UCSD-AML1 (cell line): ENCODE measurements at regions not wholly inside any gene's neighbourhood (a gene's known extent, or its start where the extent isn't known, plus 50 kb on each side); places are given as distances from the start of the nearest gene placed in this dataset.
"Not testable (repeated sequence)": the region's sequence is repeated elsewhere in the genome, so short reads cannot be mapped to it uniquely, and the experiment has no call there.

Source experiments
- DNase-seq: peaks from one replicate; lab custom pipeline; 2025; ENCODE audit not compliant: unreplicated experiment; lab: John Stamatoyannopoulos, UW

DNA sequence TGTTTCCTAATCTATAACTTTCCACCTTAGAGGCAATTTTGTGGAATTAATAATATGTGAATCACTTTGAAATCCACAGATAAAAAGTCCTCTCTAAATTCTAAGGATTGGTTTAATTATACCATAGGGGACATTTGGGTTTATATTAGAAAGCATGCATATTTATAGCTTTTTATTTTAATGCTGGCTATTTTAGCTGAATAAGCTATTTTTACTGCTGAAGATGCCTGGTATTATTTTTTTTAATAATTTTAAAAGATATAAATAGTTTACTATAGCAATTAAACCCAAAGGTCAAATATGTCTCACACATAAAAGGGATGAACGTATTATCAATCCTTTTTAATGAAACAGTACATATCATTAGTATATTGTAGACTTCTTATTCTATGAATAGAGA is 415.4 kb downstream of the MAGEB5 start:
- DNase-seq, result no peak

DNA sequence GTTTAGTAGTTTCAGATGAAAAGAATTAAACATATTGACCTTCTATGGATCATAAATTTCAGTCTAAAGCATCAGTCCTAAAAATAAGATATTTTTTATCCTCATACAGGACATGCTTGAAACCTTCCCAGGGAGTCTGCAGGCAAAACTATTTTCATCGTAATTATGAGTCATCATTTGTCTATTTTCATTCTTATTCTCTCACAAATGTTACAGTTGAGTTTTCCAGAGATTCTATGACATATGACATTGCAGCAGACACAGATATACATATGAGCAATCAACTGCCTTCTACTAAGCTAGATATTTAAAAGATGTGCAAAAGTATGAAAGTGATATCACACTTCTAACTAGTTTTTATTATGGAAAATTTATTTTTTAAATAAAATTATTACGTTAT is 398.0 kb downstream of the MAGEB5 start:
- DNase-seq, result no peak

DNA sequence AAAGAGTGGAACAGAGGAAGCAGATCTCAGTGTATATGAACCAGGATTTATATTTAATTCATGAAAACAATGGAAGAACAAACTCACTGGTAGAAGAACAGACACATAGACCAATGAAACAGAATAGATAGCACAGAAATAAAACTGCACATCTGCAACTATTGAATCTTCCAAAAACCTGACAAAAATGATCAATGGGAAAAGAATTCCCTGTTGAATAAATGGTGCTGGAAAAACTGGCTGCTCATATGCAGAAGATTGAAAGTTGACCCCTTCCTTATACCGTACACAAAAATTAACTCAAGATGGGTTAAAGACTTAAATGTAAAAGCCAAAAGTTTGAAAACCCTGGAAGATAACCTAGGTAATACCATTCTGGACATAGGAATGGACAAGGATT is 391.0 kb downstream of the MAGEB5 start:
- DNase-seq, result no peak

DNA sequence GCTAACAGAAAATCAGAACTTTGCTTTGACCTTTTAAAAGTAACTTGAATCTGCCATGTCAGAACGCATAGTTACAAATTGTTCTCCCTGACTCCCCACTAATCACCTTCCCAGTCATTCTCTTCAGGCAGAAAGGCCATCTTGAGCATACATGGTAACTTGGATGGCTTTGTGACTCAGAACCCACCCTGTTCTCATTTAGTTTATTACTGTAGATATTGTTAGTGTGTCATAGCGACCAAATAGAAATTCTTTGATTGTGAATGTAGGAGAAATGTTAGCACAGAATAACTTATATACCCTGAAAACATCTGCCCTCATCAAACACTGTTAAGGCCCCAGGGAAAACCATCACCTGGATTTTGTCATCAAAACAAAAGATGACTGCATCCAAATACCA is 382.0 kb downstream of the MAGEB5 start:
- no peak for DNase-seq

DNA sequence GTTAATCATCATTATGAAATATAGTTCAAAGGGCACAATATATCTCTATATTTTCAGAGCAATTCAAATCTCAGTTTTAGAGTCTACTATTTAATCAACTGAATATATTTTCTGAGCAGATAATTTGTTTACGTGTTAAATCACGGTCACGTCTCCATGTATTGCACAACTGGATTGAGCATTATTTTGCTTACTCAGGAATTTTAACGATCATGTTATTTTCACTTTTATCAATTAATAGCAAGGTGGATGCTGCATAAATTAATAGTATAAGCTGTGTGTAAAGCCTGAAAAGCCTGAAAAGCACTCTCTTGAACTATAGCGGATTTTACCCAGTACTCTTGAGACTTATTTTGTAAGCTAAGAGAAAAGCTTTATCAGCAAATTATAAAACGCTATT is 374.9 kb downstream of the MAGEB5 start:
- DNase-seq, result no peak

DNA sequence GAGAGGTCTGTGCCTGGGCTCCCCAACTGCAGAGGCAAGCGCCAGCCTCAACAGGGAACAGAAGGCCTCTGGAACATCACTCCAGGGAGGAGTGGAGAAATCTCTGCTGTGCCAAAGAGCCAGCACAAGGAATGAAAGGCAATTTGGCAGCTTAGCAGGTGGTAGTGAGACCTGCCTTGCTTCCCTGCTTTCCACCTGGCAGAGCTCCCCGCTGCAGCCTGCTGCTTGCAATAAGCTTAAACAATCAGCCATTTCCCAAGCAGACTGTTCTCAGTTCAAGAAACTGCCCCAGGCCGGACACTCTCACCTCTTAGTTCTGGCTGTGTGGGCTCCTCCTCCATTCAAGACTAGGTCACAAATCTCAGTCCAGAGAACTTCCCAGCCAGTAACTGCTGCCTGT is 370.6 kb downstream of the MAGEB5 start:
- DNase-seq, result no peak

DNA sequence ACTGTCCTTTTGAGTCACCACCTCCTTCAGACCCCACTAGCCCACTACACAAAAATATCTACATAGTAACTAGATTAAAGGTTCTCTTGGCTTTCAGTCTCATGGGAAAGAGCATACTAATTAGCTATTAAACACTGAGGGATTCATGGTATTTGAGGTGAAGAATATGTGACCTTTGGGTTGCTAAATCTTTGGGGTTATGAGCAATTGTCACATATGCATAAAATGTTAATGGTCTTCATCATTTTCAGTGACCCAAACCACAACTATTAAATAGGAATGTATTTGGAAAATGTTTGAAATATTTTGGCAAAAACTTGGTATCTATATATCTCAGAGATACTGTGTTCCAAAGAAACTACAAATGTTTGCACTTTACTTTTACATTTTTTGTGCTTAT is 365.1 kb downstream of the MAGEB5 start:
- DNase-seq, result no peak

DNA sequence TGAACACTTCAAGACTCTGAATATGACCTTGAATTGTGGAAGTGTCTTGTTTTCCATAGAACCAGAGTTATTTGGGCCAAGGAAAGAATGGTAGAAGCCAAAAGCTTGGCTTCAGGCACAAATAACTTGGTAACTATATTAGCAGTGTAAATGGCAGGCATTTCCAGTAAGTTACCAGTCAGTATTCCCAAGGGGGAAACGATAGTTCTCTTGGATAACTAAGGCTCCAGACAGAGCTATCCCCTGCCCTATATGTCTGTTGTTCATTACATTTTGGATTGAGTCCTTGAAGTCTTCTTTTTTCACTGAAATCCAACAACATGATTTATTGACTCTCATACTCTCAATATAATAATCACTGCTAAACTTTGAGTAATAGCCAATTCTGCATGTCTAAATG is 364.1 kb downstream of the MAGEB5 start:
- DNase-seq, result no peak

DNA sequence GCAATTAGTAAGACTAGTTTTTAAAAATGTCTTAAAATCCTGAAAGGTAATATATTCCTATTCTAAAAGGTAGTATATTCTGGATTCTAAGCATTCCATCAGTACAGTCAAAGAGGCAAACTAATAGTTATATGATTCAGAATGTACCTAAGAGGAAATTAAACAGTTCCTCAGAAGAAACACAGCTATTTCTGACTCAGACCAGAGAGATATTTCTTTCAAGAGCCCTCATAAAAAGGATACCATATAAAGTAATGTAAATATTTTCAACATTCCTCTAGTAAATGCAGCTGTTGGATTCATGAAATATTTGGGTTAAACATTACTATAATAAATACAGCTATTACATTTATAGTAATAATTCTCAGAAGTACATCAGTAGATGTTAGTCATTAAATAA is 358.3 kb downstream of the MAGEB5 start:
- DNase-seq, result no peak

DNA sequence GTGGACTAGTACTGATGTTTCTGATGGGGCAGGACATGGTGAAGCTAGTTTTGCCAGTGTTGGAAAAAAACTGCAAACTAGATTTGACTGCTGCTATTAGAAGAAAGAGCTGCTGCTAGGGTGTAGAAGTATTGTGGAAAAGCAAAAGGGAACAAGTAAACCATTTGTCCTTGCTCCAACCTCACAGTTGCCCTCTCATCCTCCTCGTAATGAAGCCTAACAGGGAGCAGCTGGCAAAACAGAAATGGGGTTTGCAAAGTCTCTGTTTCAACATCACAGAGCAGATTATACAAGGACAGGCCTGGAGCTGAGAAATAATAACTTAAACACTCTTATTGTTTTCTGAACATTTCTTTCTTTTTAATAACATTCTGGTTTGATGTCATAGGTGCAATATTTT is 346.2 kb downstream of the MAGEB5 start:
- no peak for DNase-seq

DNA sequence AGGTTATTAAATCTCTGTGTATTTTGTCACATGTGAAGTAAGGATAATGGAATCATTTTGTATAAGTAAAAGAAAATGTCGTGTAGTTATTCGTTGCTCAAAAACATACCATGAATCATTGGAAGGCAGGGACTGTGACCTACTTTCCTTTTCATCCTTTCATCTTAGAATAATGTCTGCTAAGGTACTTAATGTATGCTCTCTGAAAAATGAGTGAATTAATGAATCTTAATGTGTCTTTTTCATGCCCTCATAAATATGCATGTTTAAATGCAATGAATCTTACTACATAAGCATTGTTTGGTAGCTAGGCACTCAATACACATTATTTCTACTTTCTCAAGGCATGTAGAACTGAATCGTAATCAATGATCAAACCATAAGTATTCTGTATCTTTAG is 343.9 kb downstream of the MAGEB5 start:
- no peak for DNase-seq

DNA sequence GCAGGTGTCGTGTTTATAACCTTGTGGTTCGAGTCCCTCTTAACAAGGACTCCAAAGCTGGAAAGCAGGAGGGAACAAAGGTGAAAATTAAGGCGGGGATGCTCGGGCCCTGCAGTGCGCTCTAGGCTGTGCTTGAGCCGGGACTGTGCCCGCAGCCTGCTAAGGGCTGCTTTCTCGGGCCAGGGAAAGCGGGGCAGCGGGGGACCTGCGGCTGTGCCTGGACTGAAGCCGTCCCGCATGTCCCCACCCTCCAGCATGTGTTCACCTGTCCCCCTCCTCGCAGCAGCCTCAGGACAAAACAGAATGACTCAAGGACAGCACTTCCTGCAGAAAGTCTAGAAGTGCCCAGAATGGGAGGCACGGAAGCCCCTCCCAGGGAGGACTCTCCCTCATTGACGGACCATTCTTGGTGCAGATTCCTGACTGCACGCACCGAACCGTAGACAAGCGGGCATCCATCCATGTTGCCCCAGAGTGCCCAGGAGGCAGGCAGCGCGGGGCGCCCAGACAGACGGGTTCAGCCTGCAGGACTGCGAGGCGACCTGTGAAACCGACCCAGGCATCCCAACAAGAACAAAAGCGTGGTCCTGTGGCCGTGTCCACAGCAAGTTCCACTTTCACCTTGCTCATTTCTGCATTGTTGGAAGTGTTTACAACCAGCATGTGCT is 342.9 kb downstream of the MAGEB5 start:
- no peak for DNase-seq

DNA sequence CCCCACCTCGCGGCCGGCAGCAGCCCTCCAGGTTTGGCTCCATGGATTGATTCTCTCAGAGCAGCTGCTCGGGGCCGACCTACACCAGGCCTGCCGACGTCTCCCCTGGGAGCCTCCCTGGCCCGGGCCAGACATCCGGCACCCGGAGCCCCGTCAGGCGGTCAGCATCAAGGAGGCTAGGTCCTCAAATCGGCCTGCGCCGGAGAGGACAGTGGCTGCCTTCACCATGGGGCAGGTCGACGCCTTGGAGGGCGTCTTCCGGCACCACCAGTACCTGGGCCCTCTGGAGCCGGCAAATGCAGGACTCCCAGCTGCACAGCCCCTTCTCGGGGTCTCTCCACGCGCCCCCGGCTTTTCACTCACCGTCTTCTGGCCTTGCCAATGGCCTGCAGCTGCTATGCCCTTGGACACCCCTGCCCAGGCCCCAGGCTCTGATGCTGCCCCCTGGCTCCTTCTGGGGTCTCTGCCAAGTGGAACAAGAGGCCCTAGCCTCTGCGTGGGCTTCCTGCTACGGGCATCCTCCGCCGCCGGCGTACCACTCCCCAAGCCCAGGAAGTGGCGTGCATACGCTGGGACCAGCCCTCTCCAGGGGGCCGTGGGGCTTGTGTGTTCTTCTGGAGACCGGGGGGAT is 341.8 kb downstream of the MAGEB5 start:
- no peak for DNase-seq

DNA sequence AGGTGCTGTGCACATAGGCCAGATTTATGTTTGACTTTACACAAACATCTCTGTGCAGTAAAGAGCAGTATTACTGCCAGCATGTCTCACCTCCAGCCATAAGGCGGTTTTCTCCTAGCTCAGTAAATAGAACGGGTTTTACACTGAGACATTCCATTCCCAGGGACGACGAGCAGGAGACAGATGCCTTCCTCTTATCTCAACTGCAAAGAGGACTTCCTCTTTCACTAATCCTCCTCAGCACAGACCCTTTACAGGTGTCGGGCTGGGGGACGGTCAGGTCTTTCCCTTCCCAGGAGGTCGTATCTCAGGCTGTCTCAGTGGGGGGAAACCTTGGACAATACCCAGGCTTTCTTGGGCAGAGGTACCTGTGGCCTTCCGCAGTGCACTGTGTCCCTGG is 309.8 kb downstream of the MAGEB5 start:
- not testable (repeated sequence) for DNase-seq

DNA sequence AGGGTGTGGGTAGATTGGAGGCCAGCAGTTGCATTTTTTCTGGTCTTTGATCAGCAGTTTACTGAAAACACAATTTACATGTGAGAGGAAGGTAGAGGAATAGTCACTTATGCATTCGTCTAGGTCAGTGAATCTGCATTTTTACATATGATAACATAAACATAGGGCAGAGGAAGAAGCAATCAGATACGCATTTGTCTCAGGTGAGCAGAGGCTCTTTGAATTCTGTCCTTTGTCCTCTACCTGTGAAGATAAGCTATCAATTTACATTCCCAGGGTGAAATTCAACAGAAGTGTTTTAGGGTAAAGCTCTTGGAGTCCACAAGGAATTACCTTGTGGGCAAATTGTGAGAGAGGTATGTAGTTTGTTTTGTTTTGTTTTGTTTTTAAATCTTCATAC is 306.5 kb downstream of the MAGEB5 start:
- no peak for DNase-seq

DNA sequence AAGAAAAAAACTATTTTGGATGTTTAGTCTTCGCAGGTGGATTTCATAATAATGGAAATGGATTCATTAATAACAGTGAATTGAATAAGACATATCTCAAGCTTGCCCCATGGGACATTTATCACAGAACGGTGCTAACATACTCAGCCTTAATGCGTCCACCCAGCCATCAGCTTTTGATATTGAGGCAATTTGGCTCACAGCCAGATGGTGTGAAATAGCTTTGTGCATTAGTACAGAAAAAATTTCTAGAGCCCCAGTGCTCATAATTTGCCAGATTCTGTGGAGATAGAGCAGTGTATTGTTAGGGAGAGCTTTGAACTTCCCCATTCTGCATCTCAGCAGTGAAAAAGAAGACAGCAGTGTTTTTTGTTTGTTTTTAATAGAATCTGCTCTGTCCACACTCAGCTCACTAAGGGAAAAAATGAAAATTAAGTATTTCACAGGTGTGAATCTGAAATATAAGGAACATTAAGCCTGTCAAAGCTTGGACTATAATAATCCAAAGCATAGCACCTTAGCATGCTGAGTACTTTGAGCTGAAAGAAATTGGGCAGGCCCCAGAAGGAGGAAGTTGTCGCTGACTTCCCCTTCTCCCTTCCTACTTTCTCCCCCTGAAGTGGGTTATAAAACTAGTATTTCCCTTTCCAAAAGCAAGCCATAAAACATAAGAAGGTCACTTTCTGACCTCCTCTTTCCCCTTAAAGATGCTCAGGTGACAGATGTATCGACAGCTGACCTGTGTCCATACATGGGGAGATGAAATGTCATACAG is 295.8 kb downstream of the MAGEB5 start:
- no peak for DNase-seq

DNA sequence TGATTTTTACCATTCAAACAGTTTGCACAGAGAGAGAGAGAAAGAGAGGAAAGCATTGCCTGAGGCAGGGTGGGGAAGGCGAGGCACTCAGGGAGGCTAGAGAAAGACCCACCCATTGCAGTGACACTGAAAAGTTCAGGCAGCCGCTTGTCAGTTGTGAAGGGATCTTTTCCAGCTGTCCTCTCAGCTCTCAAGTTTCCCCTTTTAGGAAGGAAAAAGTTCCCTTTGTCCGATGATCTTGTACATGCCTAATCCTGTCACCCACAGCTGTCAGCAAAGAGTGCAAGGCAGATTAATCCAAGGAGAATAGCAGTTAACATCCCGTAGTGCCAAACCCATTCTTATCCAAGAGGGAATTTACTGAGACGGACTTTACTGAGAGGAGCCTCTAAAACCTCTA is 255.0 kb downstream of the MAGEB5 start:
- DNase-seq, result no peak

DNA sequence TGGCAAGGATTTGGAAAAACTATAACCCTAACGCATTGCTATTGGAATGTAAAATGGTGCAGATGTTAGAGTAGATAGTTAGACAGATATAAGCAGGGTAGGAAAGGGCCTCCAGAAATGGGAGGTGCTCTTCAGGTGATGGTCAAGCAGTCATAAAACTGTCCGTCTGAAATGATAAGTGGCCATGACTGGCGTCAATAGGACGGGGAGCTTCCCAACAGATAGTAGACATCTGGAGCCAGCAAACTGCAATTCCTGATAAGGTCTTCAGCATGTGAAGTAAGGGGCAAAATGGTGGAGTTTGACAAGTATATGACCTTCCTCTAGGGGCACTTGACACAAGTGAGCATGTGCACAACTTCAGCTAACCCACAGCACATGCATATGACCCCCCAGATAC is 250.4 kb downstream of the MAGEB5 start:
- DNase-seq, result no peak

DNA sequence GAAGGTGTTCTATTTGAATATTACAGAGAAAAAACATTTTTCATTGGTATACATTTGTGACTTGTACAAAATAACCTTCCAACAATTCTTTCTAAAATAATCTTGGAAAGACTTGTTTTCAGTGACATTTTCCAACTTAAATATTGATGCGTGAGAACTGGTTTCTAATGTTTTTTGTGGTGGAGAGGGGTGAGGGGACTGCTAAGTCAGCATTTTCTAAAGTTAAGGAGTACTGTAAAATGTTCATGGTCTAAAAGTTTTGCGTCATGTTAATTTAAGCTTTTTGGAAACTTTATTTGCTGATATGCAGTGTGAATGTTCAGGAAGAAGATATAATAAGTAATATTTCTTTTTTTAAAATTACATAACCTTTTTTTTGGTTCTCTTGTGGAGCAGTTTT is 229.3 kb downstream of the MAGEB5 start:
- DNase-seq, result no peak

DNA sequence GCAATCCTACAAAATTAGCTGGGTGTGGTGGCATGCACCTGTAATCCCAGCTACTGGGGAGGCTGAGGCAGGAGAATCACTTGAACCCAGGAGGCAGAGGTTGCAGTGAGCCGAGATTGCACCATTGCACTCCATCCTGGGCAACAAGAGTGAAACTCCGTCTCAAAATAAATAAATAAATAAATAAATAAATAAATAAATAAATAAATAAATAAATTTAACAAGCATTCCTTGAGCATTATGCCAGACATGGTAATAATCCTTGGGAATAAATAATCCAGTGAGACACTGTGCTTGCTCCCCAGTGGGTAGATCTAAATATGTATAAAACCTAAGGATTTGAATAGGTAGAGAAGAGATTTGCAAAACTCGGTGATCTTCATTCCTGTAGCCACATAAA is 228.4 kb downstream of the MAGEB5 start:
- DNase-seq, result not testable (repeated sequence)

DNA sequence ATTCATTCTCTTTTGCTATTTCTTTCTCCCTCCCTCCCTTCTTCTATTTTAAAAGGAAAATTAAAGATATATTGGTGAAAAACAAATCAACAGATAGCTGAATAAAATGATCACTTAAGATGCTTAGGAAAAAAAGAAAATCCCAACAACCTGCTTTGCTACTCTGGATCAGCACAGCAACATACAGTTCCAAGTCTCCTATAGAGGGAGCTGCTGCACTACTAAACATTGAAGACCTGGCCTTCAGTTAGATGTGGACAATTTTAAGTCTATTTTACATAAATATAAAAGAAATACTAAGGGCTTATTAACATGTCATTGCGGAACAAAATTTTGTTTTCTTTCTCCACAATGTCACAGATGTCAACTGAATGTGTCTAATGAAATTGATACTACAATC is 226.4 kb downstream of the MAGEB5 start:
- DNase-seq, result no peak

DNA sequence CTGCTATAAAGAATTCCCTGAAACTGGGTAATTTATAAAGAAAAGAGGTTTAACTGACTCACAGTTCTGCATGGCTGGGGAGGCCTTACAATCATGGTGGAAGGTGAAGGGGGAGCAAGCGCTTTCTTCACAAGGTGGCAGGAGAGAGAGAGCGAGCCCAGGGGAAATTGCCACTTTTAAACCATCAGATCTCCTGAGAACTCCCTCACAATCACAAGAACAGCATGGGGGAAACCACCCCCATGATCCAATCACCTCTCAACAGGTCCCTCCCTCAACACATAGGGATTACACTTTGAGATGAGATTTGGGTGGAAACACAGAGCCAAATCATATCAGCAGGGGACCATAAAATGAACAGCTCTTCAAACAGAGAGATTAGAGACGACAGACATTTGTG is 198.6 kb downstream of the MAGEB5 start:
- no peak for DNase-seq
